ENCODE measurements at regions not wholly inside any gene's neighbourhood (a gene's known extent, or its start where the extent isn't known, plus 50 kb on each side); places are given as distances from the start of the nearest gene placed in this dataset.

DNA sequence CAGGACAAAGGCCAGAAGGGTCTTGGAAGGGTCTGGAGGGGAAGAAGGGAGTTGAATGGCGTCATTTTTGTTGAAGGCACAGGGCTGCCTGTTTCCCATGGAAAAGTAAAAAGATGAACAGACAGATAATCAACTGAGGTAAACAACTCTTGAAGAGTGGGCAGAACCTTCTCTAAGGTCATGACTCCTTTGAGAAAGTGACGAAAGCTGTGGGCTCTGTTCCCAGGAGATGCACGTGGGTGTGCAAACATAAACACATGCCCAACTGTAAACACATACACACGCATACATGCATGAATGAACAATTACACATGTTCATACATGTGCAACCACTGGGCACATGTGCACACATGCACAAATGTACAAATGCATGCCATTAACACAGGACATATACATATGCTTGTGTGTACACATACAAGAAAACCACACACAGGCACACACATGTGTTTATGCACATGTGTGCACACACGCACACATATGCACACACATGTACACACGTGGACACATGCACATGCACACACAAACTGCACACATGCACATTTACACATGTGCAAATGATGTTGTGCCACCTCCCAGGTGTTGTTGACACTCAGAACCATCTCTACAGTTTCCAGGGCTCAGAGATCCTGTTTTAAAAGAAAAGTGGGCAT lies 143.3 kb downstream of the GADD45G start:
- TF ChIP-seq EZH2phosphoT487 (IDR thresholded peaks at IDR 0.05; ENCODE audit: unreplicated experiment) (no peak), POLR2AphosphoS5 (IDR thresholded peaks at IDR 0.05; ENCODE audit: low read depth) (no peak), ZNF114 (CRISPR knock-in tag; IDR thresholded peaks at IDR 0.05) (no peak), JUNB (IDR thresholded peaks at IDR 0.05; ENCODE audit: unreplicated experiment) (no peak)
- TF ChIP-seq, protein P1, sequence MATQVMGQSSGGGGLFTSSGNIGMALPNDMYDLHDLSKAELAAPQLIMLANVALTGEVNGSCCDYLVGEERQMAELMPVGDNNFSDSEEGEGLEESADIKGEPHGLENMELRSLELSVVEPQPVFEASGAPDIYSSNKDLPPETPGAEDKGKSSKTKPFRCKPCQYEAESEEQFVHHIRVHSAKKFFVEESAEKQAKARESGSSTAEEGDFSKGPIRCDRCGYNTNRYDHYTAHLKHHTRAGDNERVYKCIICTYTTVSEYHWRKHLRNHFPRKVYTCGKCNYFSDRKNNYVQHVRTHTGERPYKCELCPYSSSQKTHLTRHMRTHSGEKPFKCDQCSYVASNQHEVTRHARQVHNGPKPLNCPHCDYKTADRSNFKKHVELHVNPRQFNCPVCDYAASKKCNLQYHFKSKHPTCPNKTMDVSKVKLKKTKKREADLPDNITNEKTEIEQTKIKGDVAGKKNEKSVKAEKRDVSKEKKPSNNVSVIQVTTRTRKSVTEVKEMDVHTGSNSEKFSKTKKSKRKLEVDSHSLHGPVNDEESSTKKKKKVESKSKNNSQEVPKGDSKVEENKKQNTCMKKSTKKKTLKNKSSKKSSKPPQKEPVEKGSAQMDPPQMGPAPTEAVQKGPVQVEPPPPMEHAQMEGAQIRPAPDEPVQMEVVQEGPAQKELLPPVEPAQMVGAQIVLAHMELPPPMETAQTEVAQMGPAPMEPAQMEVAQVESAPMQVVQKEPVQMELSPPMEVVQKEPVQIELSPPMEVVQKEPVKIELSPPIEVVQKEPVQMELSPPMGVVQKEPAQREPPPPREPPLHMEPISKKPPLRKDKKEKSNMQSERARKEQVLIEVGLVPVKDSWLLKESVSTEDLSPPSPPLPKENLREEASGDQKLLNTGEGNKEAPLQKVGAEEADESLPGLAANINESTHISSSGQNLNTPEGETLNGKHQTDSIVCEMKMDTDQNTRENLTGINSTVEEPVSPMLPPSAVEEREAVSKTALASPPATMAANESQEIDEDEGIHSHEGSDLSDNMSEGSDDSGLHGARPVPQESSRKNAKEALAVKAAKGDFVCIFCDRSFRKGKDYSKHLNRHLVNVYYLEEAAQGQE (IDR thresholded peaks at IDR 0.05; ENCODE audit: unreplicated experiment) = no peak
- TF ChIP-seq, protein P2, sequence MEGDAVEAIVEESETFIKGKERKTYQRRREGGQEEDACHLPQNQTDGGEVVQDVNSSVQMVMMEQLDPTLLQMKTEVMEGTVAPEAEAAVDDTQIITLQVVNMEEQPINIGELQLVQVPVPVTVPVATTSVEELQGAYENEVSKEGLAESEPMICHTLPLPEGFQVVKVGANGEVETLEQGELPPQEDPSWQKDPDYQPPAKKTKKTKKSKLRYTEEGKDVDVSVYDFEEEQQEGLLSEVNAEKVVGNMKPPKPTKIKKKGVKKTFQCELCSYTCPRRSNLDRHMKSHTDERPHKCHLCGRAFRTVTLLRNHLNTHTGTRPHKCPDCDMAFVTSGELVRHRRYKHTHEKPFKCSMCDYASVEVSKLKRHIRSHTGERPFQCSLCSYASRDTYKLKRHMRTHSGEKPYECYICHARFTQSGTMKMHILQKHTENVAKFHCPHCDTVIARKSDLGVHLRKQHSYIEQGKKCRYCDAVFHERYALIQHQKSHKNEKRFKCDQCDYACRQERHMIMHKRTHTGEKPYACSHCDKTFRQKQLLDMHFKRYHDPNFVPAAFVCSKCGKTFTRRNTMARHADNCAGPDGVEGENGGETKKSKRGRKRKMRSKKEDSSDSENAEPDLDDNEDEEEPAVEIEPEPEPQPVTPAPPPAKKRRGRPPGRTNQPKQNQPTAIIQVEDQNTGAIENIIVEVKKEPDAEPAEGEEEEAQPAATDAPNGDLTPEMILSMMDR (conservative IDR thresholded peaks at IDR 0.05; ENCODE audit: low read depth in 2 of 2) = no peak

Data from GM23338 (cell line).